K562 (cell line): ENCODE measurements at regions not wholly inside any gene's neighbourhood (a gene's known extent, or its start where the extent isn't known, plus 50 kb on each side); places are given as distances from the start of the nearest gene placed in this dataset.

Experiments
- ATAC-seq: fragments of 200-7000 bp; cut with Tn5 transposase; 3 replicates; pipeline ENCODE4 v1.9.1; 2020; ENCODE audit warnings: moderate library complexity
- BruUV-seq: library from RNA; stranded (reverse); fragments of 400-500 nt; replicated peaks from 2 replicates; lab custom pipeline; 2021; lab: Mats Ljungman, UMichigan
- CTCF ChIA-PET: fragments of 300-600 bp; formaldehyde crosslinking; extraction: SDS; loops from one replicate; lab custom pipeline; 2021; ENCODE audit warnings: low intra/inter-chr PET ratio; lab: Yijun Ruan, JAX
- POLR2A ChIA-PET: fragments of 300-600, 350-650 bp; sonication (Branson Sonifier 250); formaldehyde crosslinking; extraction: SDS; loops from one replicate; lab custom pipeline; 2021; ENCODE audit warnings: antibody characterized with exemption, inconsistent platforms; lab: Yijun Ruan, JAX
- DNase-seq, 4 experiments: peaks; one replicate each; pipeline versions ENCODE4 v3.0.0 to v3.0.0-alpha.2; 2011 to 2018; ENCODE audit warnings: low spot score in 3 of 4, mixed read lengths in 3 of 4; ENCODE audit errors: extremely low read depth in 1 of 4
- FAIRE-seq: peaks from 2 replicates; lab custom pipeline; 2011; peaks lifted over from hg19 to GRCh38; lab: Jason Lieb, UNC
- H2AFZ ChIP-seq: 2 replicates; pipeline ENCODE4 v1.6.0; 2011; ENCODE audit warnings: low read depth, low read length, control low read depth, inconsistent platforms
- H3K27ac ChIP-seq: fragments of 200-600 bp; 3 replicates; pipeline ENCODE4 v1.8.0; 2011; ENCODE audit warnings: low read depth, mild to moderate bottlenecking, control low read depth, inconsistent platforms, low read length, moderate library complexity, mixed read lengths; ENCODE audit errors: extremely low read depth
- H3K27me3 ChIP-seq, 2 experiments: fragments of 300-600 bp in 1 of 2; 2 replicates in 1 of 2; 3 replicates in 1 of 2; pipeline versions ENCODE4 v1.6.0 to v1.8.0; 2011; ENCODE audit warnings: inconsistent platforms in 2 of 2, low read length in 2 of 2, mild to moderate bottlenecking in 1 of 2, mixed read lengths in 1 of 2, moderate library complexity in 1 of 2; ENCODE audit not compliant: control insufficient read depth in 2 of 2, insufficient read depth in 2 of 2
- H3K36me3 ChIP-seq: fragments of 300-600 bp; 3 replicates; pipeline ENCODE4 v1.8.0; 2011; ENCODE audit warnings: mild to moderate bottlenecking, low read length, inconsistent platforms; ENCODE audit not compliant: control insufficient read depth, insufficient read depth
- H3K4me1 ChIP-seq, 2 experiments: fragments of 200-600 bp in 1 of 2; replicated peaks in 1 of 2; 2 replicates in 1 of 2; 3 replicates in 1 of 2; pipeline versions ENCODE4 v1.5.1 to v1.8.0; 2011; ENCODE audit warnings: inconsistent platforms in 2 of 2, low read length in 2 of 2, mild to moderate bottlenecking in 1 of 2, mixed read lengths in 1 of 2, moderate library complexity in 1 of 2; ENCODE audit not compliant: control insufficient read depth in 2 of 2, insufficient read depth in 2 of 2
- H3K4me2 ChIP-seq: 2 replicates; pipeline ENCODE4 v1.6.1; 2011; ENCODE audit warnings: low read length, control low read depth, inconsistent platforms, mixed read lengths; ENCODE audit not compliant: insufficient read depth
- H3K4me3 ChIP-seq: fragments of 200-600 bp; sonication (generic), shearing (Covaris generic); 2 replicates; pipeline ENCODE4 v1.5.1; 2016; ENCODE audit warnings: control low read depth, inconsistent platforms
- H3K79me2 ChIP-seq: fragments of 200-600 bp; 3 replicates; pipeline ENCODE4 v1.8.0; 2011; ENCODE audit warnings: low read length, inconsistent platforms; ENCODE audit not compliant: control insufficient read depth, insufficient read depth
- H3K9ac ChIP-seq, 2 experiments: 2 replicates each; pipeline versions ENCODE4 v1.6.0 to v1.6.1; 2011; ENCODE audit warnings: low read depth in 2 of 2, low read length in 2 of 2, control low read depth in 1 of 2, inconsistent platforms in 1 of 2, mild to moderate bottlenecking in 1 of 2, mixed read lengths in 1 of 2; ENCODE audit not compliant: insufficient read depth in 1 of 2
- H3K9me1 ChIP-seq: one replicate; pipeline ENCODE4 v1.6.0; 2011; ENCODE audit warnings: inconsistent platforms, mild to moderate bottlenecking, low read length, moderate library complexity; ENCODE audit not compliant: control insufficient read depth, insufficient read depth
- H3K9me3 ChIP-seq: replicated peaks from 2 replicates; pipeline ENCODE4 v1.5.1; 2011; ENCODE audit warnings: low read depth, low read length, inconsistent platforms; ENCODE audit not compliant: control insufficient read depth, insufficient read depth
- H4K20me1 ChIP-seq: replicated peaks from 2 replicates; pipeline ENCODE4 v1.6.1; 2011; ENCODE audit warnings: low read length, inconsistent platforms, mixed read lengths; ENCODE audit not compliant: control insufficient read depth, insufficient read depth
- C11orf30 ChIP-seq: fragments of 450-650 bp; IDR thresholded peaks from 2 replicates; pipeline ENCODE4 v1.6.1; 2016; ENCODE audit warnings: low read depth, mild to moderate bottlenecking
- CBX2 ChIP-seq: fragments of 200-600 bp; sonication (generic); IDR thresholded peaks from one replicate; pipeline ENCODE4 v1.6.1; 2012; ENCODE audit warnings: mild to moderate bottlenecking, low read length, inconsistent platforms; ENCODE audit not compliant: insufficient read depth, poor library complexity, severe bottlenecking
- HDAC8 ChIP-seq: fragments of 450-650 bp; IDR thresholded peaks from 2 replicates; pipeline ENCODE4 v1.6.1; 2016; ENCODE audit warnings: mild to moderate bottlenecking, missing genetic modification characterization, moderate library complexity, missing compliant biosample characterization
- MIER1 ChIP-seq: fragments of 450-650 bp; IDR thresholded peaks from 2 replicates; pipeline ENCODE4 v1.6.1; 2016; ENCODE audit warnings: antibody characterized with exemption, mild to moderate bottlenecking, low read depth
- MTA3 ChIP-seq: fragments of 450-650 bp; formaldehyde crosslinking; IDR thresholded peaks from 2 replicates; pipeline ENCODE4 v1.6.1; 2017; ENCODE audit warnings: mild to moderate bottlenecking, borderline replicate concordance
- PCBP1 ChIP-seq: fragments of 200-400 bp; formaldehyde crosslinking; IDR thresholded peaks from 2 replicates; pipeline ENCODE4 v1.6.1; 2018; ENCODE audit warnings: mild to moderate bottlenecking, low read depth, low read length; ENCODE audit not compliant: poor library complexity, severe bottlenecking
- PHF8 ChIP-seq: fragments of 200-600 bp; sonication (generic); IDR thresholded peaks from 2 replicates; pipeline ENCODE4 v1.6.1; 2012; ENCODE audit warnings: mixed run types, mild to moderate bottlenecking, inconsistent platforms, low read length, moderate library complexity, borderline replicate concordance
- THAP7 ChIP-seq: fragments of 250-450 bp; sonication (Bioruptor Pico); IDR thresholded peaks from 2 replicates; pipeline ENCODE4 v1.5.0; 2021
- ZNF277 ChIP-seq: fragments of 250-450 bp; sonication (Bioruptor Pico); IDR thresholded peaks from 2 replicates; pipeline ENCODE4 v1.8.0; 2022; ENCODE audit warnings: inconsistent platforms, mild to moderate bottlenecking, moderate library complexity, borderline replicate concordance
- ZNF280A ChIP-seq: fragments of 450-650 bp; IDR thresholded peaks from 2 replicates; pipeline ENCODE4 v1.6.1; 2018; ENCODE audit warnings: mild to moderate bottlenecking, low read depth; ENCODE audit not compliant: partially characterized antibody
- ZNF445 ChIP-seq: fragments of 250-450 bp; sonication (Bioruptor Pico); IDR thresholded peaks from 2 replicates; pipeline ENCODE4 v1.4.0; 2020; ENCODE audit warnings: low read depth, mild to moderate bottlenecking, moderate library complexity
- WGBS: fragments of 100-300 bp; shearing (Covaris generic); methylation state at CpG from one replicate; pipeline ENCODE4 v1.1.6; 2016; ENCODE audit warnings: low coverage, mixed read lengths; ENCODE audit not compliant: insufficient coverage; ENCODE audit errors: missing lambda C conversion rate; 5-methylcytosine and 5-hydroxymethylcytosine counted together
- in situ Hi-C: fragments of 300-500 bp; cut with MboI; formaldehyde crosslinking; loops from 4 replicates; pipeline ENCODE4 v1.15.0; 2018; ENCODE audit warnings: inconsistent platforms, mixed read lengths
- intact Hi-C: fragments of 100-400 bp; cut with micrococcal nuclease; formaldehyde crosslinking; loops from 2 replicates; pipeline ENCODE4 v1.14.2; 2022
- TF ChIP-seq, protein P1 (sequence below): sonication (generic); IDR thresholded peaks from 2 replicates; pipeline ENCODE4 v1.6.1; 2016
- TF ChIP-seq, protein P2 (sequence below), 2 experiments: fragments of 450-650 bp; IDR thresholded peaks; 2 replicates each; pipeline ENCODE4 v1.6.1; 2018; ENCODE audit warnings: mild to moderate bottlenecking in 2 of 2, low read depth in 1 of 2; ENCODE audit not compliant: partially characterized antibody in 2 of 2

DNA sequence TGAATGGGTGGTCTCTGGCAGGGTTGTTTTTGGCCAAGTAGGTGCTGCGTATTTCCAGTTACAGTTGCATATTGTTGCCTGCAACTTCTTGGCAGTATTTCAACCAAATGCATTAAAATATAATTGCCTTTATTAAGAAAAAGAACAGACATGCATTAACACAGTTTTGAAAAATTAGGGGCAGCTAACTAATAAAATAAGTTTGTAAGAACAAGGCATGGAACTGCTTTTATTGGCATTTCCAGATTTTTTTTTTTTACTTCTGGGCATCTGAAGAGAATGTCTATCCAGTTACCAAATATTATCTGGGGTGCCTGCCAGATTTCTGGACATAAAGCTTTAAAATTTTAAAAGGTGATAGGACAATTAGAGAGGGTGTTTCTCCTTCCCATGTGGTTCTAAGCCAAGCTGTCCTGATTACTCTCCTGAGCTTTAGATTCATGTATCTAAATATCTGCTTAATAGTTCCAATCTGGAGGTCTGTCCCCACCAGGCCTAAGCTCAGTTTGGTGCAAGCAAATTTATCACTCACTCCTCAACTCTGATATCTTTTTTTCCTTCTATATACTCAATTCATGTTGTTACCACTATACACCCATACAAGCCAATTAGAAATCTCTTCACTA is 553.3 kb upstream of the USP24 start:
- Histone ChIP-seq H3K9ac (no peak overlapping the region), H3K27ac (no peak overlapping the region), H4K20me1 (no peaks in the 10 kb centered on the region), H3K79me2 (no peaks in the 10 kb centered on the region), H3K27me3 (no peaks in the 10 kb centered on the region), H3K9me3 (no peaks in the 10 kb centered on the region), H3K4me1 (no peaks in the 10 kb centered on the region), H2AFZ (no peak overlapping the region), H3K9me1 (no peaks in the 10 kb centered on the region), H3K36me3 (no peaks in the 10 kb centered on the region), H3K4me3 (no peak overlapping the region), H3K4me2 (no peak overlapping the region)
- CTCF ChIA-PET: no interaction called here
- POLR2A ChIA-PET: no interaction called here
- in situ Hi-C loops (no loop called here), intact Hi-C loops (no loop called here)
- no TSS peak for BruUV-seq
- WGBS: 0% methylated on average over 1 of the region's 1 CpG
- DNase-seq (no peak), ATAC-seq (no peak), FAIRE-seq (no peak)
- TF ChIP-seq ZNF280A: no peak
- TF ChIP-seq PCBP1: no peak
- TF ChIP-seq, protein P1, sequence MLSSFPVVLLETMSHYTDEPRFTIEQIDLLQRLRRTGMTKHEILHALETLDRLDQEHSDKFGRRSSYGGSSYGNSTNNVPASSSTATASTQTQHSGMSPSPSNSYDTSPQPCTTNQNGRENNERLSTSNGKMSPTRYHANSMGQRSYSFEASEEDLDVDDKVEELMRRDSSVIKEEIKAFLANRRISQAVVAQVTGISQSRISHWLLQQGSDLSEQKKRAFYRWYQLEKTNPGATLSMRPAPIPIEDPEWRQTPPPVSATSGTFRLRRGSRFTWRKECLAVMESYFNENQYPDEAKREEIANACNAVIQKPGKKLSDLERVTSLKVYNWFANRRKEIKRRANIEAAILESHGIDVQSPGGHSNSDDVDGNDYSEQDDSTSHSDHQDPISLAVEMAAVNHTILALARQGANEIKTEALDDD: no peak
- no peak for TF ChIP-seq MTA3
- TF ChIP-seq PHF8: no peak
- TF ChIP-seq ZNF445 (CRISPR knock-in tag): no peak
- no peak for TF ChIP-seq ZNF277 (CRISPR knock-in tag)
- TF ChIP-seq C11orf30: no peak
- TF ChIP-seq, protein P2, sequence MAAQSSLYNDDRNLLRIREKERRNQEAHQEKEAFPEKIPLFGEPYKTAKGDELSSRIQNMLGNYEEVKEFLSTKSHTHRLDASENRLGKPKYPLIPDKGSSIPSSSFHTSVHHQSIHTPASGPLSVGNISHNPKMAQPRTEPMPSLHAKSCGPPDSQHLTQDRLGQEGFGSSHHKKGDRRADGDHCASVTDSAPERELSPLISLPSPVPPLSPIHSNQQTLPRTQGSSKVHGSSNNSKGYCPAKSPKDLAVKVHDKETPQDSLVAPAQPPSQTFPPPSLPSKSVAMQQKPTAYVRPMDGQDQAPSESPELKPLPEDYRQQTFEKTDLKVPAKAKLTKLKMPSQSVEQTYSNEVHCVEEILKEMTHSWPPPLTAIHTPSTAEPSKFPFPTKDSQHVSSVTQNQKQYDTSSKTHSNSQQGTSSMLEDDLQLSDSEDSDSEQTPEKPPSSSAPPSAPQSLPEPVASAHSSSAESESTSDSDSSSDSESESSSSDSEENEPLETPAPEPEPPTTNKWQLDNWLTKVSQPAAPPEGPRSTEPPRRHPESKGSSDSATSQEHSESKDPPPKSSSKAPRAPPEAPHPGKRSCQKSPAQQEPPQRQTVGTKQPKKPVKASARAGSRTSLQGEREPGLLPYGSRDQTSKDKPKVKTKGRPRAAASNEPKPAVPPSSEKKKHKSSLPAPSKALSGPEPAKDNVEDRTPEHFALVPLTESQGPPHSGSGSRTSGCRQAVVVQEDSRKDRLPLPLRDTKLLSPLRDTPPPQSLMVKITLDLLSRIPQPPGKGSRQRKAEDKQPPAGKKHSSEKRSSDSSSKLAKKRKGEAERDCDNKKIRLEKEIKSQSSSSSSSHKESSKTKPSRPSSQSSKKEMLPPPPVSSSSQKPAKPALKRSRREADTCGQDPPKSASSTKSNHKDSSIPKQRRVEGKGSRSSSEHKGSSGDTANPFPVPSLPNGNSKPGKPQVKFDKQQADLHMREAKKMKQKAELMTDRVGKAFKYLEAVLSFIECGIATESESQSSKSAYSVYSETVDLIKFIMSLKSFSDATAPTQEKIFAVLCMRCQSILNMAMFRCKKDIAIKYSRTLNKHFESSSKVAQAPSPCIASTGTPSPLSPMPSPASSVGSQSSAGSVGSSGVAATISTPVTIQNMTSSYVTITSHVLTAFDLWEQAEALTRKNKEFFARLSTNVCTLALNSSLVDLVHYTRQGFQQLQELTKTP (IDR thresholded peaks at IDR 0.05; ENCODE audit: low read depth in 1 of 2, partially characterized antibody in 2 of 2): no peak
- TF ChIP-seq HDAC8 (tag): no peak
- TF ChIP-seq MIER1: no peak
- TF ChIP-seq CBX2: no peak
- TF ChIP-seq THAP7: no peak
